ENCODE measurements at regions not wholly inside any gene's neighbourhood (a gene's known extent, or its start where the extent isn't known, plus 50 kb on each side); places are given as distances from the start of the nearest gene placed in this dataset.

- DNase-seq: no peak
Measured at GRCh38 chr14:86541972-86542371, 1012.0 kb downstream of the FLRT2 start.

GRCh38 chr14:86540636-86541247 lies 1010.8 kb downstream of the FLRT2 start:
- DNase-seq: no peak

- no peak for DNase-seq
Measured at GRCh38 chr14:86539361-86540070, 1009.6 kb downstream of the FLRT2 start.

GRCh38 chr14:86533834-86534233 lies 1003.9 kb downstream of the FLRT2 start:
- no peak for DNase-seq

GRCh38 chr14:86532219-86532618 lies 1002.3 kb downstream of the FLRT2 start:
- DNase-seq: peak; percentile 8

GRCh38 chr14:86530457-86530856 lies 1000.5 kb downstream of the FLRT2 start:
- DNase-seq: no peak

- DNase-seq: no peak
Measured at GRCh38 chr14:86527312-86527711, 997.4 kb downstream of the FLRT2 start.

GRCh38 chr14:86525673-86526072 lies 995.7 kb downstream of the FLRT2 start:
- no peak for DNase-seq

GRCh38 chr14:86521843-86522242 lies 991.9 kb downstream of the FLRT2 start:
- no peak for DNase-seq

GRCh38 chr14:86521031-86521730 lies 991.2 kb downstream of the FLRT2 start:
- no peak for DNase-seq

- DNase-seq: no peak
Measured at GRCh38 chr14:86518298-86518697, 988.4 kb downstream of the FLRT2 start.

GRCh38 chr14:86515195-86515594 lies 985.3 kb downstream of the FLRT2 start:
- DNase-seq: no peak

- no peak for DNase-seq
Measured at GRCh38 chr14:86513564-86513963, 983.6 kb downstream of the FLRT2 start.

- no peak for DNase-seq
Measured at GRCh38 chr14:86513056-86513455, 983.1 kb downstream of the FLRT2 start.

GRCh38 chr14:86510491-86510890 lies 980.5 kb downstream of the FLRT2 start:
- DNase-seq: no peak

- no peak for DNase-seq
Measured at GRCh38 chr14:86505808-86506207, 975.9 kb downstream of the FLRT2 start.

- no peak for DNase-seq
Measured at GRCh38 chr14:86501611-86502010, 971.7 kb downstream of the FLRT2 start.

- no peak for DNase-seq
Measured at GRCh38 chr14:86491743-86492142, 961.8 kb downstream of the FLRT2 start.

- DNase-seq: no peak
Measured at GRCh38 chr14:86481104-86481503, 951.2 kb downstream of the FLRT2 start.

GRCh38 chr14:86464341-86464740 lies 934.4 kb downstream of the FLRT2 start:
- DNase-seq: no peak

- DNase-seq: no peak
Measured at GRCh38 chr14:86462193-86462753, 932.3 kb downstream of the FLRT2 start.

GRCh38 chr14:86457481-86458135 lies 927.7 kb downstream of the FLRT2 start:
- DNase-seq: no peak

- no peak for DNase-seq
Measured at GRCh38 chr14:86450085-86450484, 920.1 kb downstream of the FLRT2 start.

Measured in DMS79 (cell line).